ENCODE measurements at regions not wholly inside any gene's neighbourhood (a gene's known extent, or its start where the extent isn't known, plus 50 kb on each side); places are given as distances from the start of the nearest gene placed in this dataset.

GRCh38 chr7:41809116-41809515 lies 106.2 kb upstream of the INHBA start:
- Mint-ChIP-seq H3K27ac (no peak overlapping the region), H3K27me3 (no peaks in the 10 kb centered on the region), H3K4me3 (no peak overlapping the region), H3K4me1 (no peaks in the 10 kb centered on the region), H3K9me3 (no peaks in the 10 kb centered on the region), H3K36me3 (no peaks in the 10 kb centered on the region)
- no peak for DNase-seq

GRCh38 chr7:41808541-41808940 lies 105.7 kb upstream of the INHBA start:
- Mint-ChIP-seq H3K27ac (no peak overlapping the region), H3K4me3 (no peak overlapping the region), H3K27me3 (peaks cover under 1% of the 10 kb centered on the region), H3K9me3 (no peaks in the 10 kb centered on the region), H3K4me1 (no peaks in the 10 kb centered on the region), H3K36me3 (no peaks in the 10 kb centered on the region)
- DNase-seq: no peak

GRCh38 chr7:41803569-41803968 lies 100.7 kb upstream of the INHBA start:
- Mint-ChIP-seq H3K27ac (no peak overlapping the region), H3K9me3 (no peaks in the 10 kb centered on the region), H3K36me3 (no peaks in the 10 kb centered on the region), H3K4me1 (no peaks in the 10 kb centered on the region), H3K4me3 (no peak overlapping the region), H3K27me3 (peaks cover 10% of the 10 kb centered on the region)
- DNase-seq: no peak

- no peak overlapping the region for H3K4me3 Mint-ChIP-seq
- H3K4me1 Mint-ChIP-seq: no peaks in the 10 kb centered on the region
- peaks cover 14% of the 10 kb centered on the region for H3K27me3 Mint-ChIP-seq
- no peak for DNase-seq
- H3K36me3 Mint-ChIP-seq: no peaks in the 10 kb centered on the region
- no peak overlapping the region for H3K27ac Mint-ChIP-seq
- no peaks in the 10 kb centered on the region for H3K9me3 Mint-ChIP-seq
These were observed 93.4 kb upstream of the INHBA start for GRCh38 chr7:41796331-41796730.

- DNase-seq: no peak
- Mint-ChIP-seq H3K4me1 (no peaks in the 10 kb centered on the region), H3K27me3 (peaks cover 14% of the 10 kb centered on the region), H3K4me3 (no peak overlapping the region), H3K9me3 (no peaks in the 10 kb centered on the region), H3K36me3 (no peaks in the 10 kb centered on the region), H3K27ac (no peak overlapping the region)
These were observed 92.5 kb upstream of the INHBA start for GRCh38 chr7:41795276-41795833.

- Mint-ChIP-seq H3K4me3 (no peak overlapping the region), H3K27me3 (peaks cover 8% of the 10 kb centered on the region), H3K27ac (no peak overlapping the region), H3K36me3 (no peaks in the 10 kb centered on the region), H3K4me1 (no peaks in the 10 kb centered on the region), H3K9me3 (no peaks in the 10 kb centered on the region)
- DNase-seq: no peak
These were observed 90.7 kb upstream of the INHBA start for GRCh38 chr7:41793556-41793955.

GRCh38 chr7:41792120-41792519 lies 89.2 kb upstream of the INHBA start:
- H3K4me3 Mint-ChIP-seq: no peak overlapping the region
- H3K27me3 Mint-ChIP-seq: peaks cover 9% of the 10 kb centered on the region
- no peaks in the 10 kb centered on the region for H3K36me3 Mint-ChIP-seq
- H3K9me3 Mint-ChIP-seq: no peaks in the 10 kb centered on the region
- no peak for DNase-seq
- no peak overlapping the region for H3K27ac Mint-ChIP-seq
- no peaks in the 10 kb centered on the region for H3K4me1 Mint-ChIP-seq

- peaks cover 9% of the 10 kb centered on the region for H3K27me3 Mint-ChIP-seq
- no peaks in the 10 kb centered on the region for H3K36me3 Mint-ChIP-seq
- no peak overlapping the region for H3K27ac Mint-ChIP-seq
- DNase-seq: no peak
- no peaks in the 10 kb centered on the region for H3K4me1 Mint-ChIP-seq
- H3K9me3 Mint-ChIP-seq: no peaks in the 10 kb centered on the region
- no peak overlapping the region for H3K4me3 Mint-ChIP-seq
These were observed 85.7 kb upstream of the INHBA start for GRCh38 chr7:41788556-41788955.

- no peaks in the 10 kb centered on the region for H3K36me3 Mint-ChIP-seq
- peaks cover 9% of the 10 kb centered on the region for H3K27me3 Mint-ChIP-seq
- H3K4me1 Mint-ChIP-seq: no peaks in the 10 kb centered on the region
- H3K27ac Mint-ChIP-seq: no peak overlapping the region
- H3K9me3 Mint-ChIP-seq: no peaks in the 10 kb centered on the region
- DNase-seq: no peak
- no peak overlapping the region for H3K4me3 Mint-ChIP-seq
These were observed 84.9 kb upstream of the INHBA start for GRCh38 chr7:41787651-41788350.

GRCh38 chr7:41786944-41787343 lies 84.1 kb upstream of the INHBA start:
- H3K27ac Mint-ChIP-seq: no peak overlapping the region
- H3K4me3 Mint-ChIP-seq: no peak overlapping the region
- no peaks in the 10 kb centered on the region for H3K9me3 Mint-ChIP-seq
- no peak for DNase-seq
- no peaks in the 10 kb centered on the region for H3K36me3 Mint-ChIP-seq
- peaks cover 9% of the 10 kb centered on the region for H3K27me3 Mint-ChIP-seq
- no peaks in the 10 kb centered on the region for H3K4me1 Mint-ChIP-seq

- no peak for DNase-seq
- Mint-ChIP-seq H3K4me1 (no peaks in the 10 kb centered on the region), H3K9me3 (no peaks in the 10 kb centered on the region), H3K27me3 (peaks cover 9% of the 10 kb centered on the region), H3K27ac (no peak overlapping the region), H3K36me3 (no peaks in the 10 kb centered on the region), H3K4me3 (no peak overlapping the region)
These were observed 83.5 kb upstream of the INHBA start for GRCh38 chr7:41786404-41786803.

GRCh38 chr7:41785840-41786239 lies 83.0 kb upstream of the INHBA start:
- Mint-ChIP-seq H3K36me3 (no peaks in the 10 kb centered on the region), H3K27ac (no peak overlapping the region), H3K27me3 (peaks cover 9% of the 10 kb centered on the region), H3K4me1 (no peaks in the 10 kb centered on the region), H3K4me3 (no peak overlapping the region), H3K9me3 (no peaks in the 10 kb centered on the region)
- no peak for DNase-seq

- Mint-ChIP-seq H3K27ac (no peak overlapping the region), H3K9me3 (no peaks in the 10 kb centered on the region), H3K4me1 (no peaks in the 10 kb centered on the region), H3K36me3 (no peaks in the 10 kb centered on the region), H3K27me3 (peaks cover 9% of the 10 kb centered on the region), H3K4me3 (no peak overlapping the region)
- no peak for DNase-seq
These were observed 82.4 kb upstream of the INHBA start for GRCh38 chr7:41785265-41785664.

- Mint-ChIP-seq H3K27me3 (no peaks in the 10 kb centered on the region), H3K4me1 (no peaks in the 10 kb centered on the region), H3K4me3 (no peak overlapping the region), H3K27ac (no peak overlapping the region), H3K9me3 (no peaks in the 10 kb centered on the region), H3K36me3 (no peaks in the 10 kb centered on the region)
- no peak for DNase-seq
These were observed 77.0 kb upstream of the INHBA start for GRCh38 chr7:41779918-41780317.

- no peaks in the 10 kb centered on the region for H3K27me3 Mint-ChIP-seq
These were observed 75.2 kb upstream of the INHBA start for GRCh38 chr7:41777894-41778596.

GRCh38 chr7:41774966-41775365 lies 72.1 kb upstream of the INHBA start:
- Mint-ChIP-seq H3K27ac (no peak overlapping the region), H3K36me3 (no peaks in the 10 kb centered on the region), H3K4me1 (no peaks in the 10 kb centered on the region), H3K4me3 (no peak overlapping the region), H3K27me3 (no peaks in the 10 kb centered on the region), H3K9me3 (no peaks in the 10 kb centered on the region)
- DNase-seq: no peak

More at GRCh38 chr7:41777894-41778596, 75.2 kb upstream of the INHBA start:
- Mint-ChIP-seq H3K9me3 (no peaks in the 10 kb centered on the region), H3K27ac (no peak overlapping the region), H3K4me1 (no peaks in the 10 kb centered on the region), H3K36me3 (no peaks in the 10 kb centered on the region), H3K4me3 (no peak overlapping the region)
- no peak for DNase-seq

Data from activated naive CD8-positive, alpha-beta T cell treated with anti-CD3 and anti-CD28 coated beads for 36 hours (primary cell).